Tibial artery (tissue), 4 donors: ENCODE measurements at regions not wholly inside any gene's neighbourhood (a gene's known extent, or its start where the extent isn't known, plus 50 kb on each side); places are given as distances from the start of the nearest gene placed in this dataset.

ENCODE experiments used
- DNase-seq, 2 donors: peaks; one replicate each; pipeline ENCODE4 v3.0.0-alpha.2; 2019
- H3K27ac ChIP-seq, 2 donors: fragments of 200-600 bp; sonication (generic) in 1 of 2; 1 replicate in 1 of 2; 2 replicates in 1 of 2; pipeline ENCODE4 v1.5.1; 2018 to 2019; ENCODE audit warnings: mild to moderate bottlenecking in 1 of 2
- H3K27me3 ChIP-seq, 2 donors: fragments of 200-600 bp; sonication (generic) in 1 of 2; one replicate each; pipeline versions ENCODE4 v1.5.1 to v1.6.0; 2016 to 2019
- H3K36me3 ChIP-seq, 3 donors: fragments of 200-600 bp; sonication (generic) in 2 of 3; one replicate each; pipeline ENCODE4 v1.5.1; 2016 to 2019; ENCODE audit warnings: mild to moderate bottlenecking in 2 of 3
- H3K4me1 ChIP-seq, 4 donors: fragments of 200-600 bp; sonication (generic) in 2 of 4; 1 replicate in 3 of 4; 2 replicates in 1 of 4; pipeline ENCODE4 v1.5.1; 2016 to 2019
- H3K4me3 ChIP-seq, 2 donors: fragments of 200-600 bp; sonication (generic) in 1 of 2; 1 replicate in 1 of 2; 2 replicates in 1 of 2; pipeline ENCODE4 v1.5.1; 2018 to 2019; ENCODE audit warnings: mild to moderate bottlenecking in 2 of 2
- H3K9me3 ChIP-seq, 3 donors: fragments of 200-600 bp; sonication (generic) in 1 of 3; one replicate each; pipeline ENCODE4 v1.5.1; 2016 to 2019
- CTCF ChIP-seq, 2 experiments: fragments of 200-600 bp in 1 of 2; fragments of 450-650 bp in 1 of 2; IDR thresholded peaks; one replicate each; pipeline ENCODE4 v1.5.1; 2017 to 2019; ENCODE audit warnings: antibody characterized with exemption in 2 of 2, mild to moderate bottlenecking in 1 of 2, moderate library complexity in 1 of 2
- intact Hi-C: fragments of 100-400 bp; cut with DNase I; formaldehyde crosslinking; loops from one replicate; pipeline ENCODE4 v1.15.0; 2023; ENCODE audit warnings: low total_unique reads

- intact Hi-C loops = no loop called here
- H3K36me3 ChIP-seq = no peaks in the 10 kb centered on the region
- no peaks in the 10 kb centered on the region for H3K27me3 ChIP-seq
- no peaks in the 10 kb centered on the region for H3K4me1 ChIP-seq
- H3K27ac ChIP-seq = no peak overlapping the region
- H3K4me3 ChIP-seq = no peak overlapping the region
- no peaks in the 10 kb centered on the region for H3K9me3 ChIP-seq
- no peak for TF ChIP-seq CTCF (IDR thresholded peaks at IDR 0.05)
- DNase-seq = no peak
Measured at GRCh38 chr22:48805516-48805915, 1022.2 kb downstream of the BRD1 start.

- H3K9me3 ChIP-seq = no peaks in the 10 kb centered on the region
- H3K27me3 ChIP-seq = no peaks in the 10 kb centered on the region
- no peaks in the 10 kb centered on the region for H3K36me3 ChIP-seq
- DNase-seq = no peak
- intact Hi-C loops = no loop called here
- H3K4me1 ChIP-seq = no peaks in the 10 kb centered on the region
- no peak overlapping the region for H3K4me3 ChIP-seq
- H3K27ac ChIP-seq = no peak overlapping the region
- TF ChIP-seq CTCF (IDR thresholded peaks at IDR 0.05) = no peak
Measured at GRCh38 chr22:48804811-48805301, 1022.8 kb downstream of the BRD1 start.

GRCh38 chr22:48803948-48804810, 1023.5 kb downstream of the BRD1 start:
- no peak for DNase-seq
- H3K36me3 ChIP-seq = no peaks in the 10 kb centered on the region
- intact Hi-C loops = no loop called here
- H3K27me3 ChIP-seq = peaks cover 0 to 2% of the 10 kb centered on the region in 2 donors
- no peak overlapping the region for H3K27ac ChIP-seq
- no peaks in the 10 kb centered on the region for H3K4me1 ChIP-seq
- no peak for TF ChIP-seq CTCF (IDR thresholded peaks at IDR 0.05)
- H3K4me3 ChIP-seq = no peak overlapping the region
- no peaks in the 10 kb centered on the region for H3K9me3 ChIP-seq

GRCh38 chr22:48803171-48803947, 1024.3 kb downstream of the BRD1 start:
- no peaks in the 10 kb centered on the region for H3K9me3 ChIP-seq
- intact Hi-C loops = no loop called here
- no peak for DNase-seq
- H3K27me3 ChIP-seq = peaks cover 0 to 2% of the 10 kb centered on the region in 2 donors
- no peak overlapping the region for H3K4me3 ChIP-seq
- no peaks in the 10 kb centered on the region for H3K36me3 ChIP-seq
- TF ChIP-seq CTCF (IDR thresholded peaks at IDR 0.05) = no peak
- no peaks in the 10 kb centered on the region for H3K4me1 ChIP-seq
- H3K27ac ChIP-seq = no peak overlapping the region

GRCh38 chr22:48802576-48802975, 1025.1 kb downstream of the BRD1 start:
- Histone ChIP-seq H3K36me3 (no peaks in the 10 kb centered on the region), H3K4me1 (no peaks in the 10 kb centered on the region), H3K9me3 (no peaks in the 10 kb centered on the region), H3K27me3 (peaks cover 0 to 2% of the 10 kb centered on the region in 2 donors), H3K4me3 (no peak overlapping the region), H3K27ac (no peak overlapping the region)
- intact Hi-C loops = no loop called here
- DNase-seq = no peak
- TF ChIP-seq CTCF (IDR thresholded peaks at IDR 0.05) = no peak
